NT2/D1 (cell line): ENCODE measurements at regions not wholly inside any gene's neighbourhood (a gene's known extent, or its start where the extent isn't known, plus 50 kb on each side); places are given as distances from the start of the nearest gene placed in this dataset.

ENCODE experiments used
- DNase-seq: peaks from one replicate; pipeline ENCODE4 v3.0.0-alpha.2; 2011; ENCODE audit warnings: low read depth, low spot score
- H3K27me3 ChIP-seq: 2 replicates; pipeline ENCODE4 v1.6.0; 2011; ENCODE audit warnings: mild to moderate bottlenecking; ENCODE audit not compliant: insufficient read length, insufficient read depth
- H3K36me3 ChIP-seq: 2 replicates; pipeline ENCODE4 v1.6.1; 2011; ENCODE audit warnings: mild to moderate bottlenecking, low read length, mixed read lengths; ENCODE audit not compliant: insufficient read depth, insufficient read length
- H3K4me1 ChIP-seq: 2 replicates; pipeline ENCODE4 v1.5.1; 2011; ENCODE audit not compliant: insufficient read depth, insufficient read length
- H3K4me3 ChIP-seq: 2 replicates; pipeline ENCODE4 v1.5.1; 2011; ENCODE audit warnings: low read depth; ENCODE audit not compliant: insufficient read length
- H3K9ac ChIP-seq: 2 replicates; pipeline ENCODE4 v1.6.0; 2011; ENCODE audit warnings: low read depth; ENCODE audit not compliant: insufficient read length
- H3K9me3 ChIP-seq: 2 replicates; pipeline ENCODE4 v1.5.1; 2011; ENCODE audit warnings: mild to moderate bottlenecking, low read length; ENCODE audit not compliant: insufficient read depth
- SUZ12 ChIP-seq: IDR thresholded peaks from 2 replicates; pipeline ENCODE4 v1.6.1; 2011; ENCODE audit not compliant: insufficient read length, insufficient read depth; ENCODE audit errors: extremely low read depth
- YY1 ChIP-seq: IDR thresholded peaks from 2 replicates; pipeline ENCODE4 v1.6.1; 2011; ENCODE audit not compliant: insufficient read length, insufficient read depth
- ZNF274 ChIP-seq: IDR thresholded peaks from 2 replicates; pipeline ENCODE4 v1.6.1; 2011; ENCODE audit warnings: mild to moderate bottlenecking, low read depth, low read length

- no peak overlapping the region for H3K9ac ChIP-seq
These were observed 86.1 kb downstream of the MAGEB10 start for GRCh38 chrX:27893871-27894270.

GRCh38 chrX:27893211-27893610 lies 85.4 kb downstream of the MAGEB10 start:
- Histone ChIP-seq H3K36me3 (no peaks in the 10 kb centered on the region), H3K4me1 (no peaks in the 10 kb centered on the region), H3K27me3 (no peaks in the 10 kb centered on the region), H3K4me3 (no peak overlapping the region), H3K9ac (no peak overlapping the region), H3K9me3 (no peaks in the 10 kb centered on the region; the same call in 1 of the 2 replicates)
- TF ChIP-seq ZNF274 (no peak), YY1 (no peak), SUZ12 (no peak)
- DNase-seq, result no peak

More at GRCh38 chrX:27893871-27894270, 86.1 kb downstream of the MAGEB10 start:
- no peaks in the 10 kb centered on the region; the same call in 1 of the 2 replicates for H3K9me3 ChIP-seq
- no peaks in the 10 kb centered on the region for H3K36me3 ChIP-seq
- no peak overlapping the region for H3K4me3 ChIP-seq
- no peaks in the 10 kb centered on the region for H3K27me3 ChIP-seq
- no peaks in the 10 kb centered on the region for H3K4me1 ChIP-seq
- TF ChIP-seq ZNF274, result no peak
- no peak for TF ChIP-seq YY1
- TF ChIP-seq SUZ12, result no peak
- no peak for DNase-seq

GRCh38 chrX:27890611-27891010 lies 82.8 kb downstream of the MAGEB10 start:
- H3K36me3 ChIP-seq, result no peaks in the 10 kb centered on the region
- H3K4me3 ChIP-seq, result no peak overlapping the region
- TF ChIP-seq ZNF274 (no peak), YY1 (no peak), SUZ12 (no peak)
- no peaks in the 10 kb centered on the region; the same call in 1 of the 2 replicates for H3K9me3 ChIP-seq
- no peaks in the 10 kb centered on the region for H3K27me3 ChIP-seq
- H3K4me1 ChIP-seq, result no peaks in the 10 kb centered on the region
- no peak overlapping the region for H3K9ac ChIP-seq
- no peak for DNase-seq

- no peaks in the 10 kb centered on the region for H3K27me3 ChIP-seq
These were observed 82.1 kb downstream of the MAGEB10 start for GRCh38 chrX:27889878-27890277.

GRCh38 chrX:27884654-27885053 lies 76.9 kb downstream of the MAGEB10 start:
- Histone ChIP-seq H3K36me3 (no peaks in the 10 kb centered on the region), H3K9ac (no peak overlapping the region), H3K9me3 (no peaks in the 10 kb centered on the region), H3K4me3 (no peak overlapping the region), H3K4me1 (peaks cover 3% of the 10 kb centered on the region), H3K27me3 (peaks cover 16% of the 10 kb centered on the region)
- no peak for DNase-seq
- TF ChIP-seq ZNF274 (no peak), YY1 (no peak), SUZ12 (no peak)

More at GRCh38 chrX:27889878-27890277, 82.1 kb downstream of the MAGEB10 start:
- Histone ChIP-seq H3K4me1 (no peaks in the 10 kb centered on the region), H3K36me3 (no peaks in the 10 kb centered on the region), H3K9ac (no peak overlapping the region), H3K4me3 (no peak overlapping the region), H3K9me3 (no peaks in the 10 kb centered on the region; the same call in 1 of the 2 replicates)
- no peak for TF ChIP-seq YY1
- no peak for TF ChIP-seq ZNF274
- no peak for TF ChIP-seq SUZ12
- no peak for DNase-seq

- no peak overlapping the region for H3K9ac ChIP-seq
- no peaks in the 10 kb centered on the region for H3K9me3 ChIP-seq
- H3K36me3 ChIP-seq, result no peaks in the 10 kb centered on the region
- peak; percentile 30 for DNase-seq
- H3K4me1 ChIP-seq, result peaks cover 3% of the 10 kb centered on the region
- TF ChIP-seq ZNF274, result no peak
- TF ChIP-seq SUZ12, result no peak
- TF ChIP-seq YY1, result no peak
- H3K4me3 ChIP-seq, result no peak overlapping the region
- H3K27me3 ChIP-seq, result peaks cover 16% of the 10 kb centered on the region
These were observed 75.8 kb downstream of the MAGEB10 start for GRCh38 chrX:27883468-27884092.

GRCh38 chrX:27882695-27883094 lies 74.9 kb downstream of the MAGEB10 start:
- TF ChIP-seq SUZ12, result no peak
- no peak overlapping the region for H3K9ac ChIP-seq
- peaks cover 3% of the 10 kb centered on the region for H3K4me1 ChIP-seq
- peaks cover 16% of the 10 kb centered on the region for H3K27me3 ChIP-seq
- no peak overlapping the region for H3K4me3 ChIP-seq
- DNase-seq, result no peak
- no peaks in the 10 kb centered on the region for H3K9me3 ChIP-seq
- no peaks in the 10 kb centered on the region for H3K36me3 ChIP-seq

GRCh38 chrX:27878862-27879261 lies 71.1 kb downstream of the MAGEB10 start:
- peaks cover 16% of the 10 kb centered on the region for H3K27me3 ChIP-seq

More at GRCh38 chrX:27878862-27879261, 71.1 kb downstream of the MAGEB10 start:
- Histone ChIP-seq H3K9ac (no peak overlapping the region), H3K36me3 (no peaks in the 10 kb centered on the region), H3K4me3 (no peak overlapping the region), H3K4me1 (no peaks in the 10 kb centered on the region), H3K9me3 (no peaks in the 10 kb centered on the region)
- TF ChIP-seq YY1 (no peak), ZNF274 (no peak), SUZ12 (no peak)
- no peak for DNase-seq
